K562 (cell line): ENCODE measurements at regions not wholly inside any gene's neighbourhood (a gene's known extent, or its start where the extent isn't known, plus 50 kb on each side); places are given as distances from the start of the nearest gene placed in this dataset.

ENCODE experiments used
- ATAC-seq: fragments of 200-7000 bp; cut with Tn5 transposase; 3 replicates; pipeline ENCODE4 v1.9.1; 2020; ENCODE audit warnings: moderate library complexity
- BruUV-seq: library from RNA; stranded (reverse); fragments of 400-500 nt; replicated peaks from 2 replicates; lab custom pipeline; 2021; lab: Mats Ljungman, UMichigan
- CTCF ChIA-PET: fragments of 300-600 bp; formaldehyde crosslinking; extraction: SDS; loops from one replicate; lab custom pipeline; 2021; ENCODE audit warnings: low intra/inter-chr PET ratio; lab: Yijun Ruan, JAX
- POLR2A ChIA-PET: fragments of 300-600, 350-650 bp; sonication (Branson Sonifier 250); formaldehyde crosslinking; extraction: SDS; loops from one replicate; lab custom pipeline; 2021; ENCODE audit warnings: antibody characterized with exemption, inconsistent platforms; lab: Yijun Ruan, JAX
- DNase-seq, 4 experiments: peaks; one replicate each; pipeline versions ENCODE4 v3.0.0 to v3.0.0-alpha.2; 2011 to 2018; ENCODE audit warnings: low spot score in 3 of 4, mixed read lengths in 3 of 4; ENCODE audit errors: extremely low read depth in 1 of 4
- FAIRE-seq: peaks from 2 replicates; lab custom pipeline; 2011; peaks lifted over from hg19 to GRCh38; lab: Jason Lieb, UNC
- H2AFZ ChIP-seq: 2 replicates; pipeline ENCODE4 v1.6.0; 2011; ENCODE audit warnings: low read depth, low read length, control low read depth, inconsistent platforms
- H3K27ac ChIP-seq: fragments of 200-600 bp; 3 replicates; pipeline ENCODE4 v1.8.0; 2011; ENCODE audit warnings: low read depth, mild to moderate bottlenecking, control low read depth, inconsistent platforms, low read length, moderate library complexity, mixed read lengths; ENCODE audit errors: extremely low read depth
- H3K27me3 ChIP-seq, 2 experiments: fragments of 300-600 bp in 1 of 2; 2 replicates in 1 of 2; 3 replicates in 1 of 2; pipeline versions ENCODE4 v1.6.0 to v1.8.0; 2011; ENCODE audit warnings: inconsistent platforms in 2 of 2, low read length in 2 of 2, mild to moderate bottlenecking in 1 of 2, mixed read lengths in 1 of 2, moderate library complexity in 1 of 2; ENCODE audit not compliant: control insufficient read depth in 2 of 2, insufficient read depth in 2 of 2
- H3K36me3 ChIP-seq: fragments of 300-600 bp; 3 replicates; pipeline ENCODE4 v1.8.0; 2011; ENCODE audit warnings: mild to moderate bottlenecking, low read length, inconsistent platforms; ENCODE audit not compliant: control insufficient read depth, insufficient read depth
- H3K4me1 ChIP-seq, 2 experiments: fragments of 200-600 bp in 1 of 2; replicated peaks in 1 of 2; 2 replicates in 1 of 2; 3 replicates in 1 of 2; pipeline versions ENCODE4 v1.5.1 to v1.8.0; 2011; ENCODE audit warnings: inconsistent platforms in 2 of 2, low read length in 2 of 2, mild to moderate bottlenecking in 1 of 2, mixed read lengths in 1 of 2, moderate library complexity in 1 of 2; ENCODE audit not compliant: control insufficient read depth in 2 of 2, insufficient read depth in 2 of 2
- H3K4me2 ChIP-seq: 2 replicates; pipeline ENCODE4 v1.6.1; 2011; ENCODE audit warnings: low read length, control low read depth, inconsistent platforms, mixed read lengths; ENCODE audit not compliant: insufficient read depth
- H3K4me3 ChIP-seq: fragments of 200-600 bp; sonication (generic), shearing (Covaris generic); 2 replicates; pipeline ENCODE4 v1.5.1; 2016; ENCODE audit warnings: control low read depth, inconsistent platforms
- H3K79me2 ChIP-seq: fragments of 200-600 bp; 3 replicates; pipeline ENCODE4 v1.8.0; 2011; ENCODE audit warnings: low read length, inconsistent platforms; ENCODE audit not compliant: control insufficient read depth, insufficient read depth
- H3K9ac ChIP-seq, 2 experiments: 2 replicates each; pipeline versions ENCODE4 v1.6.0 to v1.6.1; 2011; ENCODE audit warnings: low read depth in 2 of 2, low read length in 2 of 2, control low read depth in 1 of 2, inconsistent platforms in 1 of 2, mild to moderate bottlenecking in 1 of 2, mixed read lengths in 1 of 2; ENCODE audit not compliant: insufficient read depth in 1 of 2
- H3K9me1 ChIP-seq: one replicate; pipeline ENCODE4 v1.6.0; 2011; ENCODE audit warnings: inconsistent platforms, mild to moderate bottlenecking, low read length, moderate library complexity; ENCODE audit not compliant: control insufficient read depth, insufficient read depth
- H3K9me3 ChIP-seq: replicated peaks from 2 replicates; pipeline ENCODE4 v1.5.1; 2011; ENCODE audit warnings: low read depth, low read length, inconsistent platforms; ENCODE audit not compliant: control insufficient read depth, insufficient read depth
- H4K20me1 ChIP-seq: replicated peaks from 2 replicates; pipeline ENCODE4 v1.6.1; 2011; ENCODE audit warnings: low read length, inconsistent platforms, mixed read lengths; ENCODE audit not compliant: control insufficient read depth, insufficient read depth
- ARHGAP35 ChIP-seq: fragments of 450-650 bp; IDR thresholded peaks from 2 replicates; pipeline ENCODE4 v1.6.1; 2018; ENCODE audit not compliant: partially characterized antibody
- BRF1 ChIP-seq: IDR thresholded peaks from 3 replicates; pipeline ENCODE4 v1.6.1; 2011; ENCODE audit warnings: borderline replicate concordance, mild to moderate bottlenecking; ENCODE audit not compliant: insufficient read length; ENCODE audit errors: extremely low read depth
- HNRNPUL1 ChIP-seq: fragments of 200-400 bp; formaldehyde crosslinking; IDR thresholded peaks from 2 replicates; pipeline ENCODE4 v1.6.1; 2017; ENCODE audit warnings: low read length
- JUNB ChIP-seq: fragments of 450-650 bp; formaldehyde crosslinking; conservative IDR thresholded peaks from 2 replicates; pipeline ENCODE4 v1.4.0; 2020; ENCODE audit warnings: mild to moderate bottlenecking
- NCOA1 ChIP-seq: fragments of 450-650 bp; IDR thresholded peaks from 2 replicates; pipeline ENCODE4 v1.6.1; 2016; ENCODE audit warnings: low read depth
- PBX2 ChIP-seq, 2 experiments: IDR thresholded peaks in 1 of 2; conservative IDR thresholded peaks in 1 of 2; 2 replicates each; pipeline ENCODE4 v1.6.1; 2016; ENCODE audit warnings: low read depth in 2 of 2, mild to moderate bottlenecking in 1 of 2, missing compliant biosample characterization in 1 of 2, missing genetic modification characterization in 1 of 2, moderate library complexity in 1 of 2
- PTBP1 ChIP-seq: fragments of 200-400 bp; formaldehyde crosslinking; IDR thresholded peaks from 2 replicates; pipeline ENCODE4 v1.6.1; 2017; ENCODE audit warnings: low read depth, low read length
- PTTG1 ChIP-seq: fragments of 450-650 bp; IDR thresholded peaks from 2 replicates; pipeline ENCODE4 v1.6.1; 2016; ENCODE audit warnings: low read depth, mild to moderate bottlenecking, missing genetic modification characterization, missing compliant biosample characterization
- RBM25 ChIP-seq: fragments of 200-400 bp; formaldehyde crosslinking; IDR thresholded peaks from 2 replicates; pipeline ENCODE4 v1.6.1; 2018; ENCODE audit warnings: low read length, low read depth, moderate library complexity; ENCODE audit not compliant: severe bottlenecking
- SRSF3 ChIP-seq: fragments of 200-400 bp; formaldehyde crosslinking; IDR thresholded peaks from 2 replicates; pipeline ENCODE4 v1.6.1; 2016; ENCODE audit warnings: mild to moderate bottlenecking, low read length, moderate library complexity; ENCODE audit not compliant: insufficient read depth
- TAF7 ChIP-seq: fragments of 450-650 bp; IDR thresholded peaks from 2 replicates; pipeline ENCODE4 v1.6.1; 2016; ENCODE audit warnings: missing genetic modification characterization, missing compliant biosample characterization
- TCF7L2 ChIP-seq: fragments of 150-350 bp; IDR thresholded peaks from 2 replicates; pipeline ENCODE4 v1.6.1; 2016; ENCODE audit warnings: low read depth, mild to moderate bottlenecking, low read length, moderate library complexity
- TSHZ1 ChIP-seq: fragments of 250-450 bp; sonication (Bioruptor Pico); IDR thresholded peaks from 2 replicates; pipeline ENCODE4 v1.4.0; 2020; ENCODE audit warnings: mild to moderate bottlenecking, moderate library complexity
- ZNF707 ChIP-seq: fragments of 250-450 bp; sonication (Bioruptor Pico); conservative IDR thresholded peaks from 2 replicates; pipeline ENCODE4 v1.8.0; 2022; ENCODE audit warnings: inconsistent platforms, mild to moderate bottlenecking, moderate library complexity
- ZSCAN32 ChIP-seq: fragments of 450-650 bp; formaldehyde crosslinking; IDR thresholded peaks from 2 replicates; pipeline ENCODE4 v1.4.0; 2020; ENCODE audit warnings: mild to moderate bottlenecking, moderate library complexity
- WGBS: fragments of 100-300 bp; shearing (Covaris generic); methylation state at CpG from one replicate; pipeline ENCODE4 v1.1.6; 2016; ENCODE audit warnings: low coverage, mixed read lengths; ENCODE audit not compliant: insufficient coverage; ENCODE audit errors: missing lambda C conversion rate; 5-methylcytosine and 5-hydroxymethylcytosine counted together
- in situ Hi-C: fragments of 300-500 bp; cut with MboI; formaldehyde crosslinking; loops from 4 replicates; pipeline ENCODE4 v1.15.0; 2018; ENCODE audit warnings: inconsistent platforms, mixed read lengths
- intact Hi-C: fragments of 100-400 bp; cut with micrococcal nuclease; formaldehyde crosslinking; loops from 2 replicates; pipeline ENCODE4 v1.14.2; 2022

- Histone ChIP-seq H3K36me3 (no peaks in the 10 kb centered on the region), H3K4me2 (no peak overlapping the region), H3K27ac (no peak overlapping the region), H3K9me3 (no peaks in the 10 kb centered on the region; the same call in 1 of the 2 replicates), H3K9ac (no peak overlapping the region), H3K4me1 (no peaks in the 10 kb centered on the region), H4K20me1 (no peaks in the 10 kb centered on the region), H3K27me3 (no peaks in the 10 kb centered on the region), H3K4me3 (no peak overlapping the region), H2AFZ (no peak overlapping the region), H3K9me1 (no peaks in the 10 kb centered on the region), H3K79me2 (no peaks in the 10 kb centered on the region)
- in situ Hi-C loops, result no loop called here
- FAIRE-seq, result no peak
- BruUV-seq, result no TSS peak
- CTCF ChIA-PET, result no interaction called here
- WGBS, result 0% methylated on average over 2 of the region's 2 CpGs
- DNase-seq, result no peak
- ATAC-seq, result no peak
- POLR2A ChIA-PET, result interaction anchor here (0.7 kb wide), 1 partner anchor 23 kb away, joined by 3 read pairs; no protein-coding TSS in a partner anchor
- intact Hi-C loops, result no loop called here
- TF ChIP-seq PTTG1 (no peak), ARHGAP35 (no peak), NCOA1 (no peak), TCF7L2 (no peak), JUNB (CRISPR knock-in tag) (no peak), HNRNPUL1 (no peak), RBM25 (no peak), ZNF707 (CRISPR knock-in tag) (no peak), TSHZ1 (CRISPR knock-in tag) (no peak), PTBP1 (no peak), TAF7 (no peak), ZSCAN32 (CRISPR knock-in tag) (no peak), SRSF3 (no peak), BRF1 (no peak), PBX2 (CRISPR knock-in tag; IDR thresholded peaks at IDR 0.05; ENCODE audit: low read depth) (no peak), PBX2 (tag; conservative IDR thresholded peaks at IDR 0.05; ENCODE audit: low read depth) (no peak)
Measured at GRCh38 chr7:81013083-81013817, 94.4 kb upstream of the SEMA3C start.
